HG02938 (cell line): ENCODE measurements at regions not wholly inside any gene's neighbourhood (a gene's known extent, or its start where the extent isn't known, plus 50 kb on each side); places are given as distances from the start of the nearest gene placed in this dataset.

ENCODE experiments used
- ATAC-seq: cut with Tn5 transposase; IDR thresholded peaks from one replicate; pipeline ENCODE4 v1.9.1; 2021; ENCODE audit warnings: mild to moderate bottlenecking, moderate library complexity; ENCODE audit not compliant: unreplicated experiment

DNA sequence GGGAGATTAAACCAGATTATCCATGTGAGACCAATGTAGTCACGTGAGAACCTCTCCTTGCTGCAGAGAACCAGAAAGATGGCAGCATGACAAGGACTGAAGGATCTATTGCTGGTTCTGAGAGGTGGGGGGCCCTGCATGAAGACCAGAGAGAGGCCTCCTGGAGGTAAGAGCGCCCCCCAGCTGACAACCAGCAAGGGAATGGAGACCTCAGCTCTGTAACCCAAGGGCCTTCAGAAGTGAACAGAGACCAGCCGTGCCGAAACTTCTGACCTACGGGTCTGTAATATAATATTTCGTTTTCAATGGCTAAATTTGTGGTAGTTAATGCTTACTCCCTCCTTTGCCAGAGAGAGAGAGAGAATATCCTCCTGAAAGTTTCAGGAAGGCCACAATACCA is 524.1 kb upstream of the TBX3 start:
- ATAC-seq = no peak

DNA sequence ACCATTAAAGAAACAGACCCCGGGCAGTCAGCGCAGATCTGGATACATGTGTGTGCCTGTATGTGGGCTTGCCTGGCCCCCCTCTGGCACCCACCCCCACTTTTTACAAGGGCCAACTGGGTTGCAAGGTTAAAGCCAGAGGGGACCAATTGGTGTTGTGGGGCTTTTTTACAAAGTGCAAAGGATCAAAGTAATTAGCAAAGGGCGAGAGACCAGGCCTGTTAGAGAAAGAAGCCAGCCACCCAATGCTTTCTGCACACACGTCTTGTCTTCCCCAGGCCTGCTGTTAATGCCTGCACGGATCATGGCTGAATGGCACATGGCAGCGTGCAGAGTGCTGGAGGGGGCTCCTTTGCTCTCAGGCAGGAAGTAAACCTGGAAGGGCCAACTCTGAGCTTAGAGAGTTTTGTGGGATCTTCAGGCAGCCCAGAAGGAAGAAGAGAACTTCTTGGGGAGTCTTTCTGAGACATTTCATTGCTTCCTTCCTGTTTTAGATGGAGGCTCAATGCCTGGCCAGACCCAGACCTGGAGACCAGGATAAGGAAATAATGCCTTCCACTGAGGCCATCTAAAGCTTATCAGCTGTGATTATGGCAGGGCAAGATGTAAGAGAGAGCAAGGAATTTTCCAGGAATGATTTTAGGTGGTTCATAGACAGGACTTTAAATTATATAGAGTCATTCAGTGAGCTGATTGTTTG is 523.4 kb upstream of the TBX3 start:
- ATAC-seq = no peak

DNA sequence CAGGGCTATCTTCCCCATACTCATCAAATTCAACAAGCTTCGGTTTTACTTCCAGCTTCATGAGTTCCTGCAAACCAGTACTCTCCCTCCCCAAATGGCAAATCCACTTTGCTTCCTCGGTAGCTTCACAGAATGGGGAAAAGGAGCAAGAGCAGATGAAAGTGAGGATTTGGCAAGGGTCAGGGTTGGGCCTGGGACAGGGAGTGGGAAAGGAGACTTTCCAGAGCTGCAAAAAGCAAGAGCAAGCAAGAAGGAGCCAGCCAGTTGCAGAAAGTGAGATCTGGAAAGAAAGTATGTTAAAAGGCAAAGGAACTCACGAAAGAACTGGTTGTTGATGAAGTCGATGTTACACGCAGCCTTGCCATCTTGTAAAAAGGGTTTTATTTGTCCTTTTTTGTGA is 522.8 kb upstream of the TBX3 start:
- ATAC-seq = no peak

DNA sequence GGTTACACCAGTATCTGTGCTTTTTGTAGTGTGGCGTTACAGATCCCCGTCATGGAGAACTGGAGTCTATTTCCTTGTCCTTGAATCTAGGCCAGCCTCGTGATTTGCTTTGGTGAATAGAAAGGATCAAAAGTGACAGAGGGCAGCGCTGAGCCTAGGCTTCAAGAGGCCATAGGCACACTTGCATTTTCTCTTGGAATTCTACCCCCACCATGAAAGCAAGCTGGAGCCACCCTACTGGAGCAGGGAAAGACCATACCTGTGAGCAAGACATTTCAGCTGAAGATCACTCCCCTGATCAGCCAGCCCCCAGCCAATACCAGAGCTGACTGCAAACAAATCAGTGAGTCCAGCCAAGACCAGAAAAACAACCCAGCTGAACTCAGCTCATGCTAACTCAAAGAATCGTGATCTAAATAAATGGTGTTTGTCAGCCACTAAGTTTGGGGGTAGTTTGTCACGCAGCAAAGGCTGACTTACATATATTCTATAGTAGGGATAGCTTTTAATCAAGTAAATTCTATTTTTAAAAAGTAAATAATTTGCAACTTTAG is 521.9 kb upstream of the TBX3 start:
- no peak for ATAC-seq

DNA sequence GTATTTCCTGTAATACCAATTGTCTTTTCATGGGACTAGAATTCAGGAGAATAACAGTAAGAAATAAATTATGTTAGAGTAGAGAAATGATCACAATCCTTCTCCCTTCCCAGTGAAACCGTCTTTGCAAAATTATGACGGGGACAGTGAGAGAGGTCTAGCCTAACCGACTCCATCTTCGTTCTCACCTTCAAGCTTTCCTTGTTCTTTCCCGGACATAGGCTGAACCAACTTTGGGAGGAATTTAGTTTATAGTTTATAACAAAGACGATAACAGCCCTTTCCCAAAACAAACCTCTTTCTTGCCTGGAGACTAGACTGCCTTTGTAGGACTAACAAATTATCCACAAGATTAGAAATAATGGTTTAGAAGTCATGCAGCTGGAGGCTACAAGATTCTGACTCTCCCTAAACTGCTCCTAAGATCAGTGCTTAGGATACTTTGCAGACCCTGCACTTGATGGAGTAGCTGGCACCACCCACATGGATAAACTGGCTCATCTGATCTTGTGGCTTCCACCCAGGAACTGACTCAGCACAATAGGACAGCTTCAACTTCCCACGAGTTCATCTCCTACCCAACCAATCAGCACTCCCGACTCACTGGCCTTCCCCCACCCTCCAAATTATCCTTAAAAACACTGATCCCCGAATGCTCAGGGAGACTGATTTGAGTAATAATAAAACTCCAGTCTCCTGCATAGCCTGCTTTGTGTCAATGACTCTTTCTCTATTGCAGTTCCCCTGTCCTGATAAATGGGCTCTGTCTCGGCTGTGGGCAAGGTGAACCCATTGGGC is 521.2 kb upstream of the TBX3 start:
- ATAC-seq = no peak

DNA sequence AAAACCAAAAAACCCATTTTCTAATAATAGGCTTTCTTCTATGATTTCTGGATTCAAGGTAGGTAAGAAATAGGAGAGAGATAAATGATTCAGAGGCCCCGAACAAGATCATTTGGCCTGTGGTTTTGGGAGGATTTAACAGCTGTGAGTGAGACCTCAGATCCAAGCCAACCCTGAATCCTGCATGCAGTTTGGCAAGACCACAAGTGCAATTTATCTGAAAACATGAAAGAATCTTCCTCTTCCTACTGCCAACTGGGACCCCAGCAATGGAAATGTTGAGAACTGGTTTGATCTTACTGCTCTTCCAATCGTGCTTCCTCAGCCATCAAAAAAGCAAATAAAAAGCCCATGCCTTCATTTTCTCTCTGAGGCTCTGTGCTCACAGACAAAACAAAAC is 519.7 kb upstream of the TBX3 start:
- ATAC-seq = no peak

DNA sequence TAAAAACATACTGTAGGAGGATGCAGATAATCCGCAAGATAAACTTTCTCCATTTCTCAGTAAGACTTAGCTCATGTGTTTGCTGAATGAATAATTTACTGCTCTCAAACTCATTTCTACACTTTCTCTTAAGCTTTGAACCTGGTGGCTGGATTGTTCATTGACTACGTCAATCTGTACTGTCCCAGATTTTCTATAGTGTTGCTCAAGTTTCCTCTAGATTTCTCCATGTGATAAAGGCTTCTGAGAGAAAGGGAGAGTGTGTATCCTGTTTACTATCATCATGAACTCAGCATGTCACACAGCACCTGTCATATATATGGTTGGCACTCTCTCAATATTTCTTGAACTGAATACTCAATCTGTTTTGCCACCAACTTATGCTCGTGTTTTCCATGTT is 518.0 kb upstream of the TBX3 start:
- no peak for ATAC-seq

DNA sequence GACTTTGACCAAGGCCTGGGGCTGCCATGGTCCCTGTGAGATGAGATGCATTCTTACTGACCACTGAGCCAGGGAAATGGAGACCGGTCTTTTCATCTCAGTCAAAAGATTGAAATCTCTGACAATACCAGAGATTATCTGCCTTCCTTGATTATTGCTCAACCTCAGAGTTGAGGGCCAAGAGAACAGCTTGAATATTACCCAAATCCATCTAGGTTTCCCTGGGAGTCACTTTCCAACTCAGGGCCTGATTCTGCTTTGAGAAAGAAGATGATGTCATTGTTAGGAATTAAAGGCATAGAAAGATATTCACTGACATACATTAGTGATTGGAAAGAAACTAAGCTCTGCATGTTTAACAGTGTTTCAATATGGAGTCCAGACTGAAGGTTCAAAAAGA is 515.9 kb upstream of the TBX3 start:
- no peak for ATAC-seq

DNA sequence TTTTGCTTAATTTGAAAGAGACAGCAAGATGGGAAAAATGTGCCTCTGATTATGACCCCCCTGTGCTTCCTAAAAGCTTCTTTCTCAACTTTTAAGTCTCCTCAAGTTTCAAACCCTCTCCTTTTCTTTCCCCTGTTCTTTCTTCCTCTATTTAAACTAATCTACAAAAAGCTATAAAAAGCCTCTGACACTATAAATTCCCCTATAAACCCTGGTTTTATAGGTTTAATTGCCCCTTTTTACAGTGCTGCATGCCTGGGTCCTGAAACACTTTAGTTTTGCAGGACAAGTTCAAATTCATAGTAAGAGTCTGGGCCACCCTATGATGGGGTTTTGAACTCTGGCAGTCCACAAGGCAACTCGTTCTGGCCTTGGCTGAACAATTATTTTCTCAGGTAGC is 510.9 kb upstream of the TBX3 start:
- ATAC-seq = no peak

DNA sequence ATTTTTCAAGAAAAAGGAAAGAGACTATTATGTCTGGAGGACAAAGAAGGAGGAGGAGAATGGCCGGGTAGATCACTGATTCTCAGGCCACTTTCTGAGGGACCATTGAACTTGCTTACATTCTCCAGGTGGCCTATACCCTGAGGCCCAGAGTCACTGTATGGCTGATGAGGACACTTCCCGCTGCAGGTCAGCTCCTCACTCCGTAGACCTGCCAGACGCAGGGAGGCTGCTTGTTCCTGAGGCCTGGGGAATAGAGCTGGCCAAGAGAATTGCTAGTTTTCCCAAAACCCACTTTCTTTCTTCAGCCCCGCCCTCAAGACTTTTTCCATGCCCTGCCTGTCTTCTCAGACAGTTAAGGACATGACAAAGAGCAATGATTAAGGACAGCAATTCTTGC is 510.5 kb upstream of the TBX3 start:
- ATAC-seq = no peak

DNA sequence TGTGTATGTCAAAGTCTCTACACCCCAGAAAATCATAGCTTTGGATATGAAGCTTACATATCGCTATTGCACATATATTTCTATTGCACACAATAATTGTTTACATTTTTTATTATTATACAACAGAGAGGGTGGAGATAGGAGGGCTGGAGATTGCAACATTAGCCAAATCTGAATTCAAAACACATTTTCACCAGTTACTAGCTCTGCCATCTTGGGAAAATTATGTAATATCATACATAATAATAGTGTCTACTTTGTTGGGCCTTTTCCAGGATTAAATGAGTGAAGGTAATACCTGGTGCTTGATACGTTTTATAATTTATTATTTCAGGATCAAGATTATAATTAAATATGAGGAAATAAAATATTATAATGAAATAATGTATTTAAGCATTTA is 507.4 kb upstream of the TBX3 start:
- no peak for ATAC-seq

DNA sequence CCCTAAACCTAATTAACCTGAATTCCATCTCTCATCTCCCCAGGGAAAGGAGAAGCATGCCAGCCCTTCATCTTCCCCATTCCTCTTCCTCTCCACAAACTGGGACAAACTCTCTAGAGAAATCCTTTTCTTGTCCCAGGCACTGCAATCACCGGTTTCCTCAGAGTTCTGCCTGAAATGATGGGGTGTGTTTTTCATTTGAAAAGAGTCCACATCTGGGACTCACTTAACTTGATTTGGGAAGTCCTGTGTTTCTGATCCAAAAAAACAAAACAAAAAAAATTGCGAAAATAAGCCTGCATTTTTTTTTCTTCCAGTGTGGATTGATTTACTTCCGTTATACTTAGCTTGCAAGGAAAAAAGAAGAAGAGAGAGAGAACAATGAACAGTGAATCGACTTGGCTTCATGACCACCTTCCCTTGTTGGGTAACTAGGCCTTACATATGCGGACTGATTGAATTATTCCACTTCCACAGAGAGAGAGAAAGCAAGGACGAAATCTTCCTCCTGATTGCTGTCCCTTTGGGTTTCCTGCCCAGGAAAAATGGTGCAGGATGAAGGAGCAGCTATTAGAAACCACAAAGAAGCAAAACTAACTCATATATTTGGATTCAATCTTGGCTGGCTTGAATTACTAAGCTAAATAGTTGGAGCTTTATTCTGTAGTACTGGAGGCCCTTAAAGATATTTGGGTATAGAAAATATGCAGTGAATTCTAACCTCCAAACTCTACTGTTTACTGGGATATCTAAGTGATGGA is 506.2 kb upstream of the TBX3 start:
- no peak for ATAC-seq

DNA sequence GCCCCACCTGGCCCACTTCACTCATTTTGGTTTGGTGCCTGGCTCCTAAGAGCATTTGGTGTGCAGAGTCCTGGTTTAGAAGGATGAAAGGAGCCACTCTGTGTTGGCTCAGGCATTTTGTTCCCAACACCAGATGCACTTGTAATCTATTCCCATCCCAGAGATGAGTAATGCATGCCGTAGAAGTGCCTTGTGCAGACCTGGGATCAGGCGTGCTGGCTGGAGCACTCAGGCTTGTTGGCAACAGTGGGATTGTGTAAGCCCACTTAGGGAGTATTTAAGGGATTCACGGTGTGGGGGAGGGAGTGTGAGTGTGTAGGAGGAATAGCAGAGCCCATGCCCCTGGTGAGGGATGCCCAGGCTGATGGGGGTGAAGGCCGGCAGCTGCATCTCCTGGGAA is 501.5 kb upstream of the TBX3 start:
- ATAC-seq = no peak

DNA sequence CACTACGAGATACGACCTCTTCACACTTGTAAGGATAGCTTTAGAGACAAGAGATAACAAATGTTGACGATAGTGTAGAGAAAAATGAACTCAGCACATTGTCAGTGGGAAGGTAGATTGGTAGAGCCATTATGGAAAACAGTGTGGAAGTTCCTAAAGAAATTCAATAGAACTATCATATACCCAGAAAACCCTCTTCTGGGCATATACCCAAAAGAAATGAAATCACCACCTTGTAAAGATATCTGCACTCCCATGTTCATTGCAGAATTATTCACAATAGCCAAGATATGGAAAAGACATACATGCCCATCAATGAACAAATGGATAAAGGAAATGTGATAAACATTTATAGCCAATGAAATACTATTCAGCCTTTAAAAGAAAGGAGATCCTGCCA is 499.8 kb upstream of the TBX3 start:
- no peak for ATAC-seq

DNA sequence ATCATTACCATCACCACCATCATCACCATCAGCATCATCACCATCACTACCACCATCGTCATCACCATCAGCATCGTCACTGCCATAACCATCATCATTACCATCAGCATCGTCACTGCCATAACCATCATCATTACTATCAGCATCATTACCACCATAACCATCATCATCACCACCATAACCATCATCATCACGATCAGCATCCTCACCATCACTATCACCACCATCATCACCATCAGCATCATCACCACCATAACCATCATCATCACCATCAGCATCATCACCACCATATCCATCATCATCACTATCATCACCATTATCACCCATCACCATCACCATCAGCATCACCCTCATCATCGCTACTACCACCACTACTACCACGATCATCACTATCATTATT is 493.9 kb upstream of the TBX3 start:
- ATAC-seq = no peak

DNA sequence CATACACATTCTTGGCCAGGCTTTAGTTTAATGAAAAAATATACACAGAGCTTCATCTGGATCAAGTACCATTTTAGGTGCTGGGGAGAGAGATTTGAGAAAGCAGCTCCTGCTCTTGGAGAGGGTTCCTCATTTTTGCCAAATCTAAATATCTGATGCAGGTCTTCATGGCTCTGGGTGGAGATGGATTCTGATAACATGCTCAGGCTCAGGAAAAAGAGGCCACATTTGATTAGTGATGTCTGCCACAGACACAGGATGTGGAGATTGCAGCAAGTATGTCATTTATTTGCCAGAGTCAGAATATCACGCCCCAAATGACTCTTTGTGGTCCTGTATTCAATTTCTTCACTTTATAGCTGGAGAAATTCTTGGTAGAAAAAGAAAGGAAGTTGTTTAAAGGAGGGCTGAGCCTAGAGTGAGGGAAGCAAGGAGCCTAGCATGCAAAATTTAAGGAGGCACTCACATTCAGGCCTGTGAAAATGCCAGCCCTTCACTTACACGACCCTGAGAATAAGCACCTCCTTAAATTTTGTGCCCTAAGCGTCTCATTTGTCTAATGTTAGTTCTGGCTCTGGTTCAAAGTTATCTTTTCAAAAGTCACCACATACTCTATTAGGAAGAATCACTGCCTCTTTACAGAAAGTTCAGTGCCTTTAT is 492.9 kb upstream of the TBX3 start:
- no peak for ATAC-seq

DNA sequence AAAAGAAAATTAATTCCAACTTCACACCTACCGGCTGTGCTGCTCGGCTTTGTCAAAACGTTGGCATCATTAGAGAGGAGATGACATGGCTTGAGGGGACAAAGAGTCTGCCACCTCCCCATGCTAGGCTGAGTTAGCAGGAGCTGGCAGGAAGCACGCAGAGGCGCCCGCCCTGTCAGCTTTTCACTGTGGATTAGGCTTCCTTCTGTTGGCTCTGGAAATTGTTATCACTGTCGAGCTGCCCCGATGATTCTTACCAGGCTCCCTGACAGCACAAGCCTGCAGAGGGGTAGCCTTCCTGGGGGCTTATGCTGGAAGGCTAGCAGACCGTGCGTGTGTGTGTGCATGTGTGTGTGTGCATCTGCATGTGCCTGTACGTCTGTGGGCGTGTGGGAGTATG is 490.9 kb upstream of the TBX3 start:
- ATAC-seq = no peak

DNA sequence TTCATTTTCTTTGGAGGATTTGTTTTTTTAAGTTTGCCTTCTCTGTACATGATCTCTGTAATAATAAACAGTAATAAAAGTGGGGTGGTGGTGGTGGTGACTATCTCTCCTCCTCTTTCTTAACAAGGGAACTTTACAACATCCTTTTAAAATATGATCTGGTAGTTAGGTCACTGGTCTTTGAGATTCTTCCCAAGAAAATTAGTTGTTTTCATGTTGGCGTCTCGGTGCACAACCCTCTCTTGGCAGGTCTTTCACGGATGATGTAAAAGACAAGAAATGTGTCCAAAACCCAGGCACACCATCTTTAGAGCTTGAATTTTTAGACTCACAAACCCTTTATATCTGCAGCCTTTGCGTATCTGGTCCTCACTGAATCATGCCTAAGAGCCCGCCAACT is 488.5 kb upstream of the TBX3 start:
- no peak for ATAC-seq

DNA sequence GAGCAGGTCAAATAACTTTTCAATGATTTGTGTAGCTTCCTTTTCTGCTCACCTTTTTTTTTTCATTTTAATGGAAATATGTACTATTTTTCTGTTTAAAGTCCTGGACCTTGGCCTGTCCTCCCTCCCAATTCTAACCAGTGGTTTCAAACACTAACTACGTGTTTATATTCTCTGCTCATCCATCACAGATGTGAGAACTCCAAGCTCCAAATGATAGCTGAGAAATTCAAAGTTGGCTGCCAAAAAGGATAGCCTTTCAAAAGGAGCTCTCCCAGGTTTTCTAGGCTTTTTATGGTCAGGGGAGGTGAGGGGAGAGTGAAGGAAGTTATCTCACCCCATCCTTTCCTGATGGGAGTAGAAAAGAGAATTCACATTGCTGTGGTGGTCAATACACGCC is 486.0 kb upstream of the TBX3 start:
- ATAC-seq = no peak

DNA sequence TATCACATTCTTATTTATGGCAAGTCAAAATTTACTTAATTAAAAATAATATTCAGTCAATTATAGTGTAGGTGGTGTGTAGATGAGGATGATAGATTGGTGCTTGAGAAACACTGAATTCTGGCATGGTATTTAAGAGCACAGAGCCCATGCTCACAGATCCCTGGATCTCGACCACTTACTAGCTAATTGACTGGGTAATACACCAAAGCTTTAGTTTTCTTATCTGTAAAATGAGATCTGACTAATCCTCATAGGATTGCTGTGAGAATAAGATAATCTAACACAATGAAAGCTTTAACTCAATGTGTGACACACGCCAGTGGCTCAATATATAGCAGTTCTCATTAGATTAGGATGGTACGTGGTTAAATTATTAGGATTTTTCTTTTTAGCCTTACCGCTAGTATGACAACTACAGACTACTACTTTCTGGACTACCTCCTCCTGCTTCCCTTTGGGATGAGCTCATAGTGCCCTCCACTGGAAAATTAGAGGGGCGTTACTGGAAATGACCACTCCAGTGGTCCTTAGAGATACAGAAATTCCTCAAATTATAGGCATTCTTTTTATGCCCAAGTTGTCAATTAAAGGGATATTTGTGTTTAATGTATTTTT is 482.8 kb upstream of the TBX3 start:
- no peak for ATAC-seq

DNA sequence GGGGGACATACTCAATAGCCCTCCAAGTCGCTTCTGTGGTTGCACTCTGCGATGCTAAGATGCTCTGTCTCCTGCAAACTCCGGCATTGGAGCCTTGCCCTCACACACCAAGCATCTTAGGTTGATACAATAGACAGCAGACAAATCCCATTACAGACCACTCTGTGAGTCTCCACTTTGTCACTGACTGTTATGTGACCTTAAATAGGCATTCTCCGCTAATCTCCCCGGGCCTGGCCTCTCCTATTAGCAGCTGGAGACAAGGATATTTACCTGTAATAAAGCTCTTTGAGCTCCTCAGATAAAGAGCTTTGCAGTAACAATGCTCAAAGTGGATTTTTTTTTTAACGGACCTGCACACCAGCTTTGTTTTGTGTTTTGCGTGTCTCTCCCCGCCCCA is 479.7 kb upstream of the TBX3 start:
- ATAC-seq = no peak
